Calu3 (cell line): ENCODE measurements at regions not wholly inside any gene's neighbourhood (a gene's known extent, or its start where the extent isn't known, plus 50 kb on each side); places are given as distances from the start of the nearest gene placed in this dataset.

ENCODE experiments used
- BruUV-seq: library from RNA; stranded (reverse); fragments of 400-500 nt; replicated peaks from 2 replicates; lab custom pipeline; 2021; lab: Mats Ljungman, UMichigan
- CTCF ChIA-PET: fragments of 300-600 bp; sonication (Branson Sonifier 250); formaldehyde crosslinking; loops from one replicate; lab custom pipeline; 2022; ENCODE audit warnings: antibody characterized with exemption; lab: Charles Lee
- DNase-seq: peaks from one replicate; pipeline ENCODE4 v3.0.0; 2022
- H3K27ac Mint-ChIP-seq: one replicate; pipeline ENCODE4 v1.8.0; 2022; ENCODE audit warnings: mixed read lengths; ENCODE audit not compliant: unreplicated experiment
- H3K27me3 Mint-ChIP-seq: one replicate; pipeline ENCODE4 v1.8.0; 2022; ENCODE audit warnings: mixed read lengths; ENCODE audit not compliant: unreplicated experiment
- H3K36me3 Mint-ChIP-seq: one replicate; pipeline ENCODE4 v1.8.0; 2022; ENCODE audit warnings: mild to moderate bottlenecking, moderate library complexity, mixed read lengths; ENCODE audit not compliant: insufficient read depth, unreplicated experiment
- H3K4me1 Mint-ChIP-seq: one replicate; pipeline ENCODE4 v1.8.0; 2022; ENCODE audit warnings: mild to moderate bottlenecking, low read depth, mixed read lengths; ENCODE audit not compliant: unreplicated experiment
- H3K4me3 Mint-ChIP-seq: one replicate; pipeline ENCODE4 v1.8.0; 2022; ENCODE audit warnings: mild to moderate bottlenecking, low read depth, moderate library complexity, mixed read lengths; ENCODE audit not compliant: unreplicated experiment
- H3K9me3 Mint-ChIP-seq: one replicate; pipeline ENCODE4 v1.8.0; 2022; ENCODE audit warnings: low read depth, mixed read lengths; ENCODE audit not compliant: unreplicated experiment
- intact Hi-C: fragments of 100-400 bp; cut with micrococcal nuclease; formaldehyde crosslinking; loops from one replicate; pipeline ENCODE4 v1.10.0; 2022; ENCODE audit not compliant: unreplicated experiment
- TF ChIP-seq, protein P1 (sequence below): fragments of 200-600 bp; IDR thresholded peaks from one replicate; pipeline ENCODE4 v1.8.0; 2022; ENCODE audit warnings: antibody characterized with exemption; ENCODE audit not compliant: unreplicated experiment

DNA sequence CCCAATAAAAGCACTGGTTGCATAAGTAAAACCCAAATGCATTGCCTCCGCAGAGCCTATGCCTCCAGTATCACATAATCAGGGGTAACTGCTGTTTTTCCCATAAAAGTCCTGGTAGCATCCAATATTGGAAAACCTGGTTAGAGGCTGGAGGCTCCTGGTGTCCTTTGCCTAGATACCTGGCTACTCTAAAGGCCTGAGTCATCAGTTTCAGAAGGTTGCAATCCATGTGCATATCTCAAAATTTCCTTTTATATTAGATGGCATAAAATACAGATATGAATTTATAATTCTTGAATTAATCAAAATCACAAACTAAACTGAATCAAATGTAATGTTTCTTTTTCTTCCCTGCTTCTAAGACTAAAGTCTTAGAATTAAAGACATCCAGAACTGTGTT, 164.2 kb upstream of the DCN start:
- H3K4me1 Mint-ChIP-seq, result no peaks in the 10 kb centered on the region
- no peaks in the 10 kb centered on the region for H3K36me3 Mint-ChIP-seq
- TF ChIP-seq, protein P1, sequence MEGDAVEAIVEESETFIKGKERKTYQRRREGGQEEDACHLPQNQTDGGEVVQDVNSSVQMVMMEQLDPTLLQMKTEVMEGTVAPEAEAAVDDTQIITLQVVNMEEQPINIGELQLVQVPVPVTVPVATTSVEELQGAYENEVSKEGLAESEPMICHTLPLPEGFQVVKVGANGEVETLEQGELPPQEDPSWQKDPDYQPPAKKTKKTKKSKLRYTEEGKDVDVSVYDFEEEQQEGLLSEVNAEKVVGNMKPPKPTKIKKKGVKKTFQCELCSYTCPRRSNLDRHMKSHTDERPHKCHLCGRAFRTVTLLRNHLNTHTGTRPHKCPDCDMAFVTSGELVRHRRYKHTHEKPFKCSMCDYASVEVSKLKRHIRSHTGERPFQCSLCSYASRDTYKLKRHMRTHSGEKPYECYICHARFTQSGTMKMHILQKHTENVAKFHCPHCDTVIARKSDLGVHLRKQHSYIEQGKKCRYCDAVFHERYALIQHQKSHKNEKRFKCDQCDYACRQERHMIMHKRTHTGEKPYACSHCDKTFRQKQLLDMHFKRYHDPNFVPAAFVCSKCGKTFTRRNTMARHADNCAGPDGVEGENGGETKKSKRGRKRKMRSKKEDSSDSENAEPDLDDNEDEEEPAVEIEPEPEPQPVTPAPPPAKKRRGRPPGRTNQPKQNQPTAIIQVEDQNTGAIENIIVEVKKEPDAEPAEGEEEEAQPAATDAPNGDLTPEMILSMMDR, result no peak
- no TSS peak for BruUV-seq
- no peak overlapping the region for H3K27ac Mint-ChIP-seq
- DNase-seq, result no peak
- no peaks in the 10 kb centered on the region for H3K9me3 Mint-ChIP-seq
- no peak overlapping the region for H3K4me3 Mint-ChIP-seq
- H3K27me3 Mint-ChIP-seq, result no peaks in the 10 kb centered on the region
- intact Hi-C loops, result no loop called here
- CTCF ChIA-PET, result no interaction called here

DNA sequence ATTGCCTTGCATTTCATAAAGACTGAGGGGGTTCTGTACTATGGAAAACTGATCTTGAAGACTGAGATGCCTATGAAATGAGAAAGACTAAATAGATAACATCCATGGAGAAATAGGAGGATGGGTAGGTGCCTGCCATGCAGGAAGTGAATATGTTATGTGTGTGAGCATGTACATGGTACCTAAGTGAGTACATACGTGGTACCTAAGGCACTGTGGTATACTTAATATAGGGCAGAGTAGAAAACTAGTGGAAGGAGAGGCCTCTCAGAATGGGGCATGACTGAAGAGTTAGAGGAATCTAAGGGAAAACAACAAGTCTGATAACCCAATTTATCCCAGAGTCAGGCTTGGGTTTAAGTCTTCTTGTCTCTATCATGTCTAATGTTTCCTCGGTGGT, 161.8 kb upstream of the DCN start:
- Mint-ChIP-seq H3K36me3 (no peaks in the 10 kb centered on the region), H3K4me1 (no peaks in the 10 kb centered on the region), H3K27ac (no peak overlapping the region), H3K4me3 (no peak overlapping the region), H3K9me3 (no peaks in the 10 kb centered on the region), H3K27me3 (no peaks in the 10 kb centered on the region)
- intact Hi-C loops, result no loop called here
- CTCF ChIA-PET, result interaction anchor here (1.2 kb wide), 1 partner anchor 9 kb away, joined by 3 read pairs; no protein-coding TSS in a partner anchor
- no TSS peak for BruUV-seq
- TF ChIP-seq, protein P1, result no peak
- no peak for DNase-seq

DNA sequence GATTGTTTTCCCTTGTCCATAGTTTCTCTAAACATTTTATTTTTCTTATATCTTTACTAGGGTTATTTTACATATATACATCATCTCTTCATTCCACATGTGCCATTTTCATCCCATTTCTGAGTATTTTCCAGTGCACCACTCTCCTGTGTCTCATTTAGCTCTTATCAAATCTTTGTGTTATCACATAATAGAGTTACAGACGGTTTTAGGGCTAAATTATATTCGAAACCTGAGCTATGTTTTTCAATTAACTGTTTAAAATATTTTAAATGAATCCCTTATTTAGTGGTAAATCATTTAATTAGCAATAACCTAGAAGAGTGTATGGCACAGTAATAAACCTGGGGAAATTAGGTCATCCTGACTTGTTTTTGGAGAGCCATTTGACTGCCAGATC, 160.4 kb upstream of the DCN start:
- Mint-ChIP-seq H3K4me1 (no peaks in the 10 kb centered on the region), H3K4me3 (no peak overlapping the region), H3K27me3 (no peaks in the 10 kb centered on the region), H3K27ac (no peak overlapping the region), H3K36me3 (no peaks in the 10 kb centered on the region), H3K9me3 (no peaks in the 10 kb centered on the region)
- DNase-seq, result no peak
- no TSS peak for BruUV-seq
- TF ChIP-seq, protein P1, result no peak
- CTCF ChIA-PET, result no interaction called here
- intact Hi-C loops, result no loop called here

DNA sequence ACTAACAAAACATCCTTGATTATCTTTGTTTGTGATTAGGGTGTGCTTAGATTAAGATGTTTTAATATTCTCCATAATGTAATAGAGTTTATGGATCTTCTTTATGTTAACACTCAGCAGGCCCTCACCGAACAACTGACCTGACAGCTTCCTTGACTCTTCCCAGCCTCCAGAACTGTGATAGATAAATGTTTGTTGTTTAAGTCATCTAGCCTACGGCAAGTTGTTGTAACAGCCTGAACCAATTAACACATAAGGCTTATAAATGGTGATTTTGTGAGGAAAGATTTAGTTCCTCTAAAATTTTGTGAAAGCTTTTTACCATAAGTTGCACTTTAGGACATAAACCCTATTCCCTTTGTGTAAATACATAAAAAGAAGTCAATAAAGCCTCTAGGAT, 156.5 kb upstream of the DCN start:
- Mint-ChIP-seq H3K9me3 (no peaks in the 10 kb centered on the region), H3K4me3 (no peak overlapping the region), H3K27me3 (no peaks in the 10 kb centered on the region), H3K27ac (no peak overlapping the region), H3K36me3 (no peaks in the 10 kb centered on the region), H3K4me1 (no peaks in the 10 kb centered on the region)
- CTCF ChIA-PET, result no interaction called here
- TF ChIP-seq, protein P1, result no peak
- intact Hi-C loops, result no loop called here
- DNase-seq, result no peak
- BruUV-seq, result no TSS peak
